Liver (tissue), 3 donors: ENCODE measurements at regions not wholly inside any gene's neighbourhood (a gene's known extent, or its start where the extent isn't known, plus 50 kb on each side); places are given as distances from the start of the nearest gene placed in this dataset.

Experiments
- CTCF ChIP-seq: fragments of 150-350 bp; IDR thresholded peaks from 2 replicates; pipeline ENCODE4 v1.5.1; 2017; ENCODE audit warnings: improper control_type of control experiment, low read depth, low read length; ENCODE audit not compliant: missing input control
- EGR1 ChIP-seq, 2 donors: IDR thresholded peaks; 2 replicates each; pipeline ENCODE4 v1.6.1; 2016 to 2018; ENCODE audit warnings: antibody characterized with exemption in 2 of 2, low read depth in 2 of 2
- FOXA1 ChIP-seq: IDR thresholded peaks from 2 replicates; pipeline ENCODE4 v1.6.1; 2016; ENCODE audit warnings: antibody characterized with exemption
- GABPA ChIP-seq, 2 donors: IDR thresholded peaks in 1 of 2; conservative IDR thresholded peaks in 1 of 2; 2 replicates each; pipeline ENCODE4 v1.6.1; 2016; ENCODE audit warnings: antibody characterized with exemption in 2 of 2, mild to moderate bottlenecking in 1 of 2, moderate library complexity in 1 of 2
- JUND ChIP-seq, 2 donors: IDR thresholded peaks; 2 replicates each; pipeline ENCODE4 v1.6.1; 2016; ENCODE audit warnings: antibody characterized with exemption in 2 of 2
- RAD21 ChIP-seq, 2 donors: IDR thresholded peaks; 2 replicates each; pipeline ENCODE4 v1.6.1; 2016; ENCODE audit warnings: antibody characterized with exemption in 2 of 2, mild to moderate bottlenecking in 2 of 2
- RXRA ChIP-seq, 2 donors: IDR thresholded peaks; 2 replicates each; pipeline ENCODE4 v1.6.1; 2017 to 2018; ENCODE audit warnings: antibody characterized with exemption in 2 of 2, mild to moderate bottlenecking in 1 of 2
- SP1 ChIP-seq: IDR thresholded peaks from 2 replicates; pipeline ENCODE4 v1.6.1; 2018; ENCODE audit warnings: antibody characterized with exemption, mild to moderate bottlenecking
- TAF1 ChIP-seq: conservative IDR thresholded peaks from 2 replicates; pipeline ENCODE4 v1.6.1; 2016; ENCODE audit warnings: antibody characterized with exemption, mild to moderate bottlenecking
- YY1 ChIP-seq: IDR thresholded peaks from 2 replicates; pipeline ENCODE4 v1.6.1; 2016; ENCODE audit warnings: antibody characterized with exemption, mild to moderate bottlenecking
- TF ChIP-seq, protein P1 (sequence below): IDR thresholded peaks from 2 replicates; pipeline ENCODE4 v1.6.1; 2016; ENCODE audit warnings: antibody characterized with exemption, mild to moderate bottlenecking
- donor health status: healthy.
- donor health status: healthy.

DNA sequence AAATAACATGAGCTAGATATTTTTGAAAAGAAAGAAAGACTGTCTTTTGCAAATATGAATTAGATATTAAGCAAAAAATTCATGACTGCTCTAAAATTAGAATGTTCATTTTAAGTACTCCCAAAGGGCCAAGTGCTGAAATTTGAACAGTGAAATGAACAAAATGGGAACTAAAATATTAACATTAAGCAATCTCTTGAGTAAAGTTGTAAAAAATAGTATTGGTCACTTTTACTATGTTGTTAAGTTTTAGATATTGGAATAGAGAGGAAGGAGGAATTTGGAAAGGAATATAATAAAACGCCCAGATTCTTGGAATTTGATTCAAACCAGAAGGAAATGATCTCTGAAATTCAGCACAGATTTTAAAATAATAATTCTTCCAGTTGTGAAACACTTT lies 125.9 kb upstream of the ANK2 start:
- no peak for TF ChIP-seq TAF1
- TF ChIP-seq CTCF: no peak
- TF ChIP-seq RXRA (IDR thresholded peaks at IDR 0.05): no peak
- TF ChIP-seq JUND (IDR thresholded peaks at IDR 0.05): no peak
- TF ChIP-seq SP1: no peak
- no peak for TF ChIP-seq GABPA (IDR thresholded peaks at IDR 0.05 in 1 of 2, conservative IDR thresholded peaks at IDR 0.05 in 1 of 2)
- no peak for TF ChIP-seq FOXA1
- TF ChIP-seq RAD21 (IDR thresholded peaks at IDR 0.05): no peak
- TF ChIP-seq, protein P1, sequence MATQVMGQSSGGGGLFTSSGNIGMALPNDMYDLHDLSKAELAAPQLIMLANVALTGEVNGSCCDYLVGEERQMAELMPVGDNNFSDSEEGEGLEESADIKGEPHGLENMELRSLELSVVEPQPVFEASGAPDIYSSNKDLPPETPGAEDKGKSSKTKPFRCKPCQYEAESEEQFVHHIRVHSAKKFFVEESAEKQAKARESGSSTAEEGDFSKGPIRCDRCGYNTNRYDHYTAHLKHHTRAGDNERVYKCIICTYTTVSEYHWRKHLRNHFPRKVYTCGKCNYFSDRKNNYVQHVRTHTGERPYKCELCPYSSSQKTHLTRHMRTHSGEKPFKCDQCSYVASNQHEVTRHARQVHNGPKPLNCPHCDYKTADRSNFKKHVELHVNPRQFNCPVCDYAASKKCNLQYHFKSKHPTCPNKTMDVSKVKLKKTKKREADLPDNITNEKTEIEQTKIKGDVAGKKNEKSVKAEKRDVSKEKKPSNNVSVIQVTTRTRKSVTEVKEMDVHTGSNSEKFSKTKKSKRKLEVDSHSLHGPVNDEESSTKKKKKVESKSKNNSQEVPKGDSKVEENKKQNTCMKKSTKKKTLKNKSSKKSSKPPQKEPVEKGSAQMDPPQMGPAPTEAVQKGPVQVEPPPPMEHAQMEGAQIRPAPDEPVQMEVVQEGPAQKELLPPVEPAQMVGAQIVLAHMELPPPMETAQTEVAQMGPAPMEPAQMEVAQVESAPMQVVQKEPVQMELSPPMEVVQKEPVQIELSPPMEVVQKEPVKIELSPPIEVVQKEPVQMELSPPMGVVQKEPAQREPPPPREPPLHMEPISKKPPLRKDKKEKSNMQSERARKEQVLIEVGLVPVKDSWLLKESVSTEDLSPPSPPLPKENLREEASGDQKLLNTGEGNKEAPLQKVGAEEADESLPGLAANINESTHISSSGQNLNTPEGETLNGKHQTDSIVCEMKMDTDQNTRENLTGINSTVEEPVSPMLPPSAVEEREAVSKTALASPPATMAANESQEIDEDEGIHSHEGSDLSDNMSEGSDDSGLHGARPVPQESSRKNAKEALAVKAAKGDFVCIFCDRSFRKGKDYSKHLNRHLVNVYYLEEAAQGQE: no peak
- no peak for TF ChIP-seq EGR1 (IDR thresholded peaks at IDR 0.05; ENCODE audit: low read depth in 2 of 2)
- TF ChIP-seq YY1: no peak
